Spleen (tissue), 11 donors: ENCODE measurements at regions not wholly inside any gene's neighbourhood (a gene's known extent, or its start where the extent isn't known, plus 50 kb on each side); places are given as distances from the start of the nearest gene placed in this dataset.

Experiments used
- DNase-seq: peaks from one replicate; pipeline ENCODE4 v3.0.0-alpha.2; 2020
- H3K27ac ChIP-seq, 8 donors: fragments of 200-600 bp; sonication (generic) in 7 of 8; 1 replicate in 4 of 8; 2 replicates in 4 of 8; pipeline versions ENCODE4 v1.5.0 to v1.8.0; 2016 to 2021; ENCODE audit warnings: inconsistent platforms in 4 of 8, mild to moderate bottlenecking in 4 of 8, moderate library complexity in 1 of 8
- H3K27me3 ChIP-seq, 7 donors: fragments of 200-600 bp; sonication (generic) in 6 of 7; replicated peaks in 1 of 7; 1 replicate in 4 of 7; 2 replicates in 3 of 7; pipeline versions ENCODE4 v1.5.0 to v1.8.0; 2016 to 2021; ENCODE audit warnings: inconsistent platforms in 3 of 7, mild to moderate bottlenecking in 1 of 7
- H3K36me3 ChIP-seq, 6 donors: fragments of 200-600 bp; sonication (generic) in 5 of 6; 1 replicate in 4 of 6; 2 replicates in 2 of 6; pipeline versions ENCODE4 v1.5.0 to v1.8.0; 2016 to 2021; ENCODE audit warnings: inconsistent platforms in 2 of 6
- H3K4me1 ChIP-seq, 6 donors: fragments of 200-600 bp; sonication (generic) in 5 of 6; 1 replicate in 3 of 6; 2 replicates in 3 of 6; pipeline versions ENCODE4 v1.5.0 to v1.8.0; 2016 to 2021; ENCODE audit warnings: inconsistent platforms in 3 of 6
- H3K4me3 ChIP-seq, 8 donors: fragments of 200-600 bp; sonication (generic) in 7 of 8; 1 replicate in 4 of 8; 2 replicates in 4 of 8; pipeline versions ENCODE4 v1.5.0 to v1.8.0; 2016 to 2021; ENCODE audit warnings: inconsistent platforms in 4 of 8, mild to moderate bottlenecking in 4 of 8, moderate library complexity in 2 of 8
- H3K9me3 ChIP-seq, 8 donors: fragments of 200-600 bp; sonication (generic) in 7 of 8; 1 replicate in 4 of 8; 2 replicates in 4 of 8; pipeline versions ENCODE4 v1.5.0 to v1.8.0; 2016 to 2021; ENCODE audit warnings: inconsistent platforms in 4 of 8
- POLR2A ChIP-seq, 3 donors: fragments of 450-650 bp; IDR thresholded peaks; one replicate each; pipeline ENCODE4 v1.5.1; 2017; ENCODE audit warnings: antibody characterized with exemption in 3 of 3, mild to moderate bottlenecking in 1 of 3
- POLR2AphosphoS5 ChIP-seq, 3 donors: sonication (generic); formaldehyde crosslinking; IDR thresholded peaks; one replicate each; pipeline ENCODE4 v1.5.1; 2017; ENCODE audit warnings: antibody characterized with exemption in 3 of 3
- WGBS, 5 donors: extraction: QIAGEN DNeasy Blood & Tissue Kit in 3 of 5; methylation state at CpG; one replicate each; pipeline versions ENCODE4 v1.1.5 to v1.1.7; 2013 to 2018; 5-methylcytosine and 5-hydroxymethylcytosine counted together
- intact Hi-C: fragments of 100-400 bp; cut with DNase I; formaldehyde crosslinking; loops from one replicate; pipeline ENCODE4 v1.15.0; 2023; ENCODE audit warnings: low total_unique reads
- TF ChIP-seq, protein P1 (sequence below), 11 experiments: fragments of 200-600 bp in 7 of 11; fragments of 450-650 bp in 4 of 11; sonication (generic) in 4 of 11; IDR thresholded peaks in 8 of 11; conservative IDR thresholded peaks in 3 of 11; 1 replicate in 7 of 11; 2 replicates in 4 of 11; pipeline versions ENCODE4 v1.4.0 to v1.8.0; 2016 to 2021; ENCODE audit warnings: antibody characterized with exemption in 11 of 11, inconsistent platforms in 4 of 11, mild to moderate bottlenecking in 1 of 11
- donor health status: healthy with polysubstance abuse.
- donor health status: DM: no; HTN: no; CAD: no; lungs with moderate emphysema.
- donor health status: DM: no; HTN: no; CAD: no.
- donor health status: Bipolar disorder and iron deficiency.
- donor health status: healthy.
- donor health status: DM: no; HTN: no; CAD: no.
- donor health status: DM: yes; HTN: yes; CAD: no.

DNA sequence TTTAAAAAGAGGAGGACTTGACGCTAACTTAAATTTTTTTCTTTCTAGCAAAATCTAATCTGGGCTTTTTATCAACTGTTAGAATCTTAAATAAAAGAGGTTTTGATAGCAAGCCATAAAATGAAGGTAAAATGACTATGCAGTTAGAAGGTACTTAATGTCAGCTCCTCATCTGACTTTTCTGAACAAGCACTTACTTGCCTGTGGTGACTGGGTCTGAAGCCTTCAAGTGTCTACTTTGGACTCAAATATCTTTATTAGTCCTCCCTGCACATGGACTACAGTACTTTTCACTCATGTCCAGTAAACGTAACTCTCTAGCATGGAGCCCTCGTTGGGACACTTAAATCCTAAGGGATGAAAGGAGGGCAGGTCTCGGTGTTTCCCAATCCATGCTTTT lies 135.9 kb downstream of the P2RY1 start:
- intact Hi-C loops: no loop called here
- TF ChIP-seq, protein P1, sequence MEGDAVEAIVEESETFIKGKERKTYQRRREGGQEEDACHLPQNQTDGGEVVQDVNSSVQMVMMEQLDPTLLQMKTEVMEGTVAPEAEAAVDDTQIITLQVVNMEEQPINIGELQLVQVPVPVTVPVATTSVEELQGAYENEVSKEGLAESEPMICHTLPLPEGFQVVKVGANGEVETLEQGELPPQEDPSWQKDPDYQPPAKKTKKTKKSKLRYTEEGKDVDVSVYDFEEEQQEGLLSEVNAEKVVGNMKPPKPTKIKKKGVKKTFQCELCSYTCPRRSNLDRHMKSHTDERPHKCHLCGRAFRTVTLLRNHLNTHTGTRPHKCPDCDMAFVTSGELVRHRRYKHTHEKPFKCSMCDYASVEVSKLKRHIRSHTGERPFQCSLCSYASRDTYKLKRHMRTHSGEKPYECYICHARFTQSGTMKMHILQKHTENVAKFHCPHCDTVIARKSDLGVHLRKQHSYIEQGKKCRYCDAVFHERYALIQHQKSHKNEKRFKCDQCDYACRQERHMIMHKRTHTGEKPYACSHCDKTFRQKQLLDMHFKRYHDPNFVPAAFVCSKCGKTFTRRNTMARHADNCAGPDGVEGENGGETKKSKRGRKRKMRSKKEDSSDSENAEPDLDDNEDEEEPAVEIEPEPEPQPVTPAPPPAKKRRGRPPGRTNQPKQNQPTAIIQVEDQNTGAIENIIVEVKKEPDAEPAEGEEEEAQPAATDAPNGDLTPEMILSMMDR (IDR thresholded peaks at IDR 0.05 in 8 of 11, conservative IDR thresholded peaks at IDR 0.05 in 3 of 11): no peak
- TF ChIP-seq POLR2A (IDR thresholded peaks at IDR 0.05) (no peak), POLR2AphosphoS5 (IDR thresholded peaks at IDR 0.05) (no peak)
- Histone ChIP-seq H3K27ac (no peak overlapping the region), H3K4me3 (no peak overlapping the region), H3K27me3 (no peaks in the 10 kb centered on the region), H3K4me1 (no peaks in the 10 kb centered on the region), H3K9me3 (peaks cover 0 to 16% (median 4%) of the 10 kb centered on the region in 8 donors), H3K36me3 (no peaks in the 10 kb centered on the region)
- 85 to 97% (median 93%) methylated on average over 4 of the region's 4 CpGs for WGBS, 5 donors
- no peak for DNase-seq

DNA sequence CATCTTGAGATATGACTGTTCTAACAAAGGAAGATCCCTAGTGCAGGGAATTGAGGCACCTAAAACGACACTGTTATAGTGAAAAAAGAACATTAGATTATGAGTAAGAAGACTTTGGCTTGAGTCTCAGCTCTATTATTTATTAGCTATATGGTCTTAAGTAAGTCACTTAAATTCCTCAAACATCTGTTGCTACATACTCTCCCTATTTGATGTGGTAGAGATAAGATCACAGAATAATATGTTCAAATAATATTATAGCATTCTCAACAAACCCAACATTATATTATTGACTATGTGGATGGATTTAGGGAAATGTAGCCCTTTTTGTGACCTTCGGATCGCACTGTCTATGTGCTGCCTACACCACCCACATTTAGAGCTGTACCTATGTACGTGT lies 136.9 kb downstream of the P2RY1 start:
- Histone ChIP-seq H3K9me3 (peaks cover 0 to 6% (median under 1%) of the 10 kb centered on the region in 8 donors), H3K4me3 (no peak overlapping the region), H3K27ac (no peak overlapping the region), H3K27me3 (no peaks in the 10 kb centered on the region), H3K36me3 (no peaks in the 10 kb centered on the region), H3K4me1 (no peaks in the 10 kb centered on the region)
- DNase-seq: no peak
- no peak for TF ChIP-seq POLR2A (IDR thresholded peaks at IDR 0.05)
- no peak for TF ChIP-seq POLR2AphosphoS5 (IDR thresholded peaks at IDR 0.05)
- TF ChIP-seq, protein P1 (IDR thresholded peaks at IDR 0.05 in 8 of 11, conservative IDR thresholded peaks at IDR 0.05 in 3 of 11): no peak
- 87 to 92% (median 89%) methylated on average over 4 of the region's 4 CpGs for WGBS, 5 donors
- intact Hi-C loops: no loop called here

DNA sequence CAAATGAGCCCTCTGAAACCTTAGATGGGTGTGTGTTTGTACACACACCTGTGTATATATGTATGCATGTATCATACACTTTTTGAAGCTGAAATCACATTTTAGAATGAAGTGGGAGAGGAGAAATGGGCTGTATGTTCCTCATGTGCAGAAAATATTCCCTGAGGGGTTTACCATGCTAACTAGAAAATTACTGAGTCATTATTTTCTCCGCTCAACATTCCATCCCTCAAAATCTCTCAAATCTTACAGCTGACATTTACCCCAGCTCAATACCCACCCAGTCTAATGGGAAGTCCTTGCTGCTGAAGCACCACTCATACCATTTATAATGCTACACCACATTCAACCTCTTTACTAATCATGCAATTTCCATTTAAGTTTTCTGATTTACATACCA lies 138.6 kb downstream of the P2RY1 start:
- intact Hi-C loops: no loop called here
- H3K27me3 ChIP-seq: no peaks in the 10 kb centered on the region
- H3K4me3 ChIP-seq: no peak overlapping the region
- H3K9me3 ChIP-seq: no peaks in the 10 kb centered on the region
- H3K27ac ChIP-seq: no peak overlapping the region
- WGBS, 5 donors: 87 to 96% (median 94%) methylated on average over 1 of the region's 1 CpG
- DNase-seq: no peak
- TF ChIP-seq POLR2AphosphoS5 (IDR thresholded peaks at IDR 0.05): no peak
- H3K4me1 ChIP-seq: no peaks in the 10 kb centered on the region
- H3K36me3 ChIP-seq: no peaks in the 10 kb centered on the region

DNA sequence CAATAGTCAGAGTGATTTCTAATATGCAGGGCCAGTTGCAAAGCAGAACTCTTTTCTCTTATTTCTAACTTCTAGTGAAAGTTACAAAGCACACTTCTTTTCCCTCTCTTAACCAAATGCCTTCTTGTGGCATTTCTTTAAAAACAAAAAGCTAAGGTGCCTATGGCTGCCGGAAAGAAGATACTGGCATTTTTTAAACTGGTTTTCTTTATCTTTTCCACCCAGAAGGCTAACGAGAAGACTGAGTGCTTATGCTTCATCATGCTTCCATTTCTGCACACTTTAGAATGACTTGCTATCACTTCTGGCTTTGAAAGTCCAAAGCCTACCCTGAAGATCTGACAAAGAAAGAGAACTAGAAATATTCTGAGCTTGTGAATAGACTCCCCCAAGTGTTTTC lies 141.3 kb downstream of the P2RY1 start:
- Histone ChIP-seq H3K4me1 (no peaks in the 10 kb centered on the region), H3K27me3 (no peaks in the 10 kb centered on the region), H3K9me3 (no peaks in the 10 kb centered on the region), H3K27ac (no peak overlapping the region), H3K36me3 (no peaks in the 10 kb centered on the region), H3K4me3 (no peak overlapping the region)
- DNase-seq: no peak
- intact Hi-C loops: no loop called here
- TF ChIP-seq, protein P1 (IDR thresholded peaks at IDR 0.05 in 8 of 11, conservative IDR thresholded peaks at IDR 0.05 in 3 of 11): no peak
- no peak for TF ChIP-seq POLR2A (IDR thresholded peaks at IDR 0.05)
- no peak for TF ChIP-seq POLR2AphosphoS5 (IDR thresholded peaks at IDR 0.05)
- WGBS, 5 donors: 33 to 58% (median 53%) methylated on average over 2 of the region's 2 CpGs

DNA sequence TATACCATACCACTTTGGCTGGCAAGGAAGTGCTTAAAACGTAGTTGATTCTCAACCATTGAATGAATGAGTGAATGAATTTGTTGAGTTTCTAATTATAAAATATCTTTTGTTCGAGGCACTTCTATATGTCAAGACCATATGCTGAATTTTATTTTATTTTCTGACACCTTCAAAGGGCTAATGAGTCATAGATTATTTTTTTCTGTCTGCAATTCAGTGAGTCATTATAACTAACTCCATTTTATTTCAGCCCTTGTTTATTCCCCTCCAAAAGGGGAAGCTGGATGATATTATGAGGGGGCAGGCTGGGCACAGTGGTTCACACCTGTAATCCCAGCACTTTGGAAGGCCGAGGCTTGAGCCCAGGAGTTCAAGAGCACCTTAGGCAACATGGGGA lies 142.4 kb downstream of the P2RY1 start:
- no peak overlapping the region for H3K4me3 ChIP-seq
- no peak overlapping the region for H3K27ac ChIP-seq
- no peak for TF ChIP-seq POLR2A (IDR thresholded peaks at IDR 0.05)
- no peak for TF ChIP-seq POLR2AphosphoS5 (IDR thresholded peaks at IDR 0.05)
- TF ChIP-seq, protein P1 (IDR thresholded peaks at IDR 0.05 in 8 of 11, conservative IDR thresholded peaks at IDR 0.05 in 3 of 11): no peak
- H3K4me1 ChIP-seq: no peaks in the 10 kb centered on the region
- intact Hi-C loops: no loop called here
- no peaks in the 10 kb centered on the region for H3K36me3 ChIP-seq
- H3K27me3 ChIP-seq: no peaks in the 10 kb centered on the region
- WGBS, 5 donors: 53 to 68% (median 65%) methylated on average over 3 of the region's 3 CpGs
- DNase-seq: no peak
- H3K9me3 ChIP-seq: no peaks in the 10 kb centered on the region
